HG03159 (cell line): ENCODE measurements at regions not wholly inside any gene's neighbourhood (a gene's known extent, or its start where the extent isn't known, plus 50 kb on each side); places are given as distances from the start of the nearest gene placed in this dataset.

Experiments
- ATAC-seq: cut with Tn5 transposase; IDR thresholded peaks from one replicate; pipeline ENCODE4 v1.9.1; 2021; ENCODE audit warnings: mild to moderate bottlenecking, moderate library complexity; ENCODE audit not compliant: unreplicated experiment

DNA sequence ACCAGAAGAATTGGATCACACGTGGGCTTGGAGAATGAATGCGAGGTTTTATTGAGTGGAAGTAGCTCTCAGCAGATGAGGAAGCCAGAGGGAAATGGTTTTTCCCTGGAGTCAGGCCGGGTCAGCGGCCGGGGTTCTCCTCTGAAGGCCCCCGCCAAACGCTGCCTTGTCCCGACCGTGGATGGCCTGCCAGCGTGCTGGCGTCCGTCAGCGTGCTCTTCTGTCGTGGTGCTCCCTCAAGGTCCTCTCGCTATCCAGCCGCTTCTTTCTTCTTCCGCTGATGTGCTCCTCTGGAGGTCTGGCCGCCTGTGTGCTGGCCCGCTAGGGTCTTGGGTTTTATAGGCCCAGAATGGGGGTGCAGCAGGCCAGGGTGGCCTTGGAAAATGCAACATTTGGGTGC, 632.2 kb downstream of the TRAM1L1 start:
- ATAC-seq = no peak

DNA sequence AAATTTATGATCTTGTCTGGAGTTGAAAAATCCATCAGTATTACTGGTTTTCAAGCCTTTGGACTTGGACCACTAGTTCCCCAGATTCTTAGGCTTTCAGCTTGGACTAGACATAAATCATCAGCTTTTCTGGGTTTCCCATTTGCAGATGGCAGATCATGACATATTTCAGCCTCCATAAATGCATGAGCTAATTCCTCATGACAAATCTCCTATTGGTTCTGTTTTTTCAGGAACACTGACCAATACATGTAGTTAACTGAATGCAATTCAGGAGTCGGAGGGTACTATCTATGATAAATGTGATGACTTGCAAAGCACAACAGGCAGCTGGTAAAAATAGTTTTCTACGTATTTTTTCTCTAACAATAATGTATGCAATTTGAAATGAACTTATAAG, 635.6 kb downstream of the TRAM1L1 start:
- ATAC-seq = no peak

DNA sequence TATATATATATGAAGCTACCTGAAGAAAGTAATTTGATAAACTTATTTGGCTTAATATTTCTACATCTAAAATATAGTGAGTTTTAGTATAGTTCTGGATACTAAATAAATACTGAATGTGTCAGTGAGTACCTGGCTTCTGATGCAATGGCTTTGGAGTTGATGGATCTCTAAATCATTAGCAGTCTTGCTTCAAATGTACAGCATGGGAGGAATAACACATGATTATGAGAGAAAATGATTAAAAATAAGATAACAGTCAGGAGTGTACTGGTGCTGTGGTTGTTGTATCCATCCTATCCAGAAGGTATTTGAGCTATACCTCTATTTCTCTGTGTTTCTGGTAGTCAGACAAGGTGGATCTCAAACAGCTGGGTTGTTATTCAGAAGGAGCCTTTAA, 641.3 kb downstream of the TRAM1L1 start:
- ATAC-seq = no peak

DNA sequence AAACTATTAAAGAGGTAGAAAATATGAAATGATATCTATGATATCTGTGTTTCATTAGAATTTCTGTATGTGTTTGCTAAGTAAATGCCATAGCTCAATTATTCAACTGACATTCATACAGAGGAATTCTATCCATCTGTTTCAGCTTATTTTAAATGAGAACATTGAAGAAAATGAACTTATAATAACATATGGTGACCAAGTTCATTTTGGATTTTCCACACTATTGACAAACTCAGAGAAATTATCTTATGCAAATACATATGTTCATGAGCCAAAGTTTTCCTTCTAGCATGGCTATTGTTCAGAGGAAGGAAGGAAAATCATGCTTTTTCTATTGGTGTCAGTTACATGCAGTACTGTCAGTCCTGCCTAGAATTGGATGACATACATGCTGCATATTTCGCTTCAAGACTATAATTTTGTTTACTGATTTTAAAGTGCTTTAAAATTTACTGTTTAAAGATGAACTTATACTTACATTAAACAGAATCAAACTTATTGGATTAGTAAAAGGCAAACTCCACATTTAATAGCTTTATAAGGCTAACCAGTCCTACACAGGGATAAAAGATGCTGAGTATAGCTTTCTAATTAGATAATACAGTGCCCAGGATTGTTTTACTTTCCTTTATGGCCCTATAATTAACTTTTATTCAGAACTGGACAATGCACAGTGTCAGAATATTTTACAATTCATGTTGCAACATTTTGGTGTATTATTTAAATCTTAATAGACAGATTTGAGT, 646.2 kb downstream of the TRAM1L1 start:
- no peak for ATAC-seq

DNA sequence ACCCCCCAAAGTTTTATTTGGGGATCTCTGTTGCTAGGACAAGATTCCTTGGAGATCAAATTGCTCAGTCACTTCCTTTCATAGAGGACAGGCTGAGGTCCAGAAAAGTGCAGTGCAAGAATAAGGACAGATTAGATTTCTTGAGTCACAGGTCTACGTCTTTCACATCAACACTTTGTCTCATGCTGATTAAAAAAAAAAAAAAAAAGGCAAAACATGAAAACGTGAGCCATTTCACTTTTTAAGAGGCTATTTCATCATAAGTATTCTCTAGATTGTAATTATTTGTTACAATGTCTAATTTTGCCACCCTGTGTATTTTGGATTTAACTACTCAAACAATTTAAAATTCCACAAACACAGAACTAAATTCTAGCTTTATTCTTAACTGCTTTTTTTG, 647.0 kb downstream of the TRAM1L1 start:
- no peak for ATAC-seq

DNA sequence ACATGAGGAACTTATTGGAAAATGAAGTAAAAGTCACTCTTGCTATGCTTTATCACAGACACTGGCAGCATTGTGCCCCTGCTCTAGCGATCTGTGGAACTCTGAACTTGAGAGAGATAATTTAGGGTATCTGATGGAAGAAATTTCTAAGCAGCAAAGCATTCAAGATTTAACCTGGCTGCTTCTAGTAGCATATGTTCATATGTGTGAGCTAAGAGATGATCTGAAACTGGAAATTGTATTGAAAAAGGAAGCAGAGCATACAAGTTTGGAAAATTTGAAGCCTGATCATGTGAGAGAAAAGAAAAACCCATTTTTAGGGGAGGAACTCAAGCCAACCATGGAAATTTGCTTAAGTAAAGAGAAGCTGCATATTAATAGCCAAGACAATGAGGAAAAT, 657.7 kb downstream of the TRAM1L1 start:
- ATAC-seq = no peak

DNA sequence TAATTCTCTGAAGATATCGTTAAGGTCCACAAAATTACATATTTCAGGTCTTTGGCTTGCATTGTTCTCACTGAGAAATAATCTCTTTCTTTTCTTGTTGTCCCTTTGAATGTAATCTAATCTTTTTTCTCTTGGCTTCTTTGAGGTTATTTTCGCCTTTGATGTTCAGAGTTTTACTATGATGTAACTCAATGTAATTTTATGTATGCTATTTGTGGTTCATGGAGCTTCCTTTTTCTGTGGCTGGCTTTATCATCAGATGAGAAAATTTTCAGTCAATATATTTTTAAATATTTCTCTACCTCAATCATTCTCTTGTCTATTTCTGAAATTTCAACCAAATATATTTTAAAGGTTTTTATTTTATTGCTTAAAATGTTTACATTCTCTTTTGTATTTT, 672.2 kb downstream of the TRAM1L1 start:
- ATAC-seq = no peak

DNA sequence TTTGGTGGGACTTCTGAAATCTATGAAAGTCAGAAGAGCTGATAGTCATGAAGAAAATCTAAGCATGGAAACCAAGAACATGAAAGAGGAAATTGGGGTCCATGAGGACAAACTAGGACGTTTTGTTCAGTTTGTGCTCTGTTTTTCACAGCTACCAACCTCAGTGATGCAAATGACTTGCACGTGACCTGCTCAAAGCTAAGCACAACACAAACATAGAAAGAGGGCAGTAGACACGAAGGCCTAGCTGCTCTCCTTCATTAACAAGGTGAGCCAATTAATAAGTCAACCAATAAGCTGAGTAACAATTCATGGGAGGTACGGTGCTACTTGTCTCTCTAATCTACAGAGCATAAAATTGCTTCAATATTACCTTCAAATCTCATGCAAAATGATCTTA, 684.1 kb downstream of the TRAM1L1 start:
- no peak for ATAC-seq

DNA sequence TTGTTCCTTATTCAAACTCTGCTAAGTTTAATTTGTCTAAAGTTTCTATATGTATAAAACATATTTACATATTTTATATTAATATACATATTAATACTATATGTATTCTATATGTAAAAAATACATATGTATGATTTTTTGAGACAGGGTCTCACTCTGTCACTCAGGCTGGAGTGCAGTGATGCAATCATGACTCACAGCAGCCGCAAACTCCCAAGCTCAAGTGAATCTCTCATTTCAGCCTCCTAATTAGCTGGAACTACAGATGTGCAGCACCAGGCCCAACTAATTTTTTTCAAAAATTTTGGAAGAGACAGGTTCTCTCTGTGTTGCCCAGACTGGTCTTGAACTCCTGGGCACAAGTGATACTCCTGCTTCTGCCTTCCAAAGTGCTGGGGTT, 684.9 kb downstream of the TRAM1L1 start:
- no peak for ATAC-seq

DNA sequence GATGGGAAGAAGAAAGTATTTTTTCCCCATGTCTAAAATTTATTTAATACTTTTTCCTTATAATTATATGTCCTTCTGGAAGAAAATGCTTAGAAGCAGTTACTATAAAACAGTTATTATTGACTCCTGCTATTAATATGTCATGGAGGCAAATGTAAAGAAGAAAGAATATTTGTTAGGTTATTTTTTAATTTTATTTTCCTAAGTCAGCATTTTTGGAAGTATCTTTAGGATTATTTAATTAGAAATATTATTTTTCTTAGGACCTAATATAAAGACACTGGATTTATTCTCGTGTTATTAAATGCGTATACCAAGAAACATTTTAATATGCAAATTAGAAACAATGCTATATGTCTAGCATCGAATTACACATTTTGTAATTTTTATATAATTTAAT, 687.7 kb downstream of the TRAM1L1 start:
- no peak for ATAC-seq

DNA sequence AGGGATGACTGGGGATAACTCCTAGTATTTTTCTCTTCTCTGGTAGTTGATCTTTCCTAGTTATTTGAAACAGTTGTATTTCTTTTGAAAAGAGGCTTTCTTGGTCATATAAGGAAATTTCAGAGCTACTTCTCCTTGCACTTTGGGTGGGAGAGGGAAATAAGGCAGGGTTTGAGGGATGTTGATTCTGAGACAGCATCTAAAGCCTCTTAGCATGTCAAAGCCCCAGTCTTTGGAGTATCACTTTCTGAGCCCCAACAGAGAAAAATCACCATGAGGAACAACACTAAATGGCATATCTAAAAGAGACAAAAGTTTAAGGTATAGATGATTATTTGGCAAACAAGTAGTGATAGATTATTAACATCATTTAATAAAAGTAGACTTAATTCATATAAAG, 688.1 kb downstream of the TRAM1L1 start:
- ATAC-seq = no peak

DNA sequence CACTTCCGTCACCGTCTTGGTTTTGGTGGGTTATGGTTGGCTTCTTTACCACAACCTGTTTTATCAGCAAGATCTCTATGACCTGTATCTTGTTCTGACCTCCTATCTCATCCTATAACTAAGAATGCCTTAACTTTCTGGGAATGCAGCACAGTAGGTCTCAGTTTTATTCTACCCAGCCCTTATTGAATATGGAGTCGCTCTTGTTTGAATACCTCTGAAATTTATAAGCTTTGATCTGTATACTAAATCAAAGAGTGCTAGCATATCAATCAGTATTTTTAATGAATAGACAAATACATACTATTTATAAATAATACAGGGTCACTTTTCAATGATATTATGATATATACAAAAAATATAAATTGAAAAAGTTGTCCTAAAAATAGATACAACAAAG, 690.0 kb downstream of the TRAM1L1 start:
- ATAC-seq = no peak

DNA sequence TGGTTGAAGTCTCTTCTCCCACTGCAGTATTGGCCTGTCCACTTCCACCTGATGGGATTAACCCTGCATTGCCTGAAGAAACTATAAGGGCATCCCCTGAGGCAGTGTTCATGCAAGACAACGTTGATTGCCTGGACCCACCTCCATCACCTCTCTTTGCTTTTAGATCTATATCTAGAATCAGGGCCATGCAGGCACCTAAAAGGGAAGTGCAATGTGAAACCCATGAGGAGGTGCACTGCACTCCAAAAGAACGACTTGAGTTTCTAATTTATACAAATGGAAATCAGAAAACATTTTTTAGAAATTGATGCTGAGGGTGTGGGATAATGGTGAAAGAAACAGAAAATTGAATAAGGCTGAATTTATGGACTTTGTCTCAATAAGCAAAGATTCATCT, 694.4 kb downstream of the TRAM1L1 start:
- no peak for ATAC-seq

DNA sequence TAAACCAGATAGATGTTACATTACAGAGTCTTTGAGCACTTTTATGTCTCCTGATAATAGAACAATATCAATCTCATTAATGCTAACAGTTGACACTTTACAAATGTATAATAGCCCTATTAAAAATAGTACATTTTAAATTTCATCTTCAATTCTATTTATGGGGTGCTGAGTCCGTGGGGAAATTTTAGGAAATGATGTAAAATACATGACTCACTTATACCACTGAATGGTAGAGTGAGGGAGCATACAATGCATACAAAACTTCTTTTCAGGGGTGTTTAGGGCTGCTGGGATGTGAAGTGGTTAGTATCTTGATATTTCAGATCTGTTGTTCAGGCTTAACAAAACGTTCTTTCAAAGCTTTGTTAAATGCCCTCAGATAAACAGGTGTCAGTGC, 696.2 kb downstream of the TRAM1L1 start:
- ATAC-seq = no peak

DNA sequence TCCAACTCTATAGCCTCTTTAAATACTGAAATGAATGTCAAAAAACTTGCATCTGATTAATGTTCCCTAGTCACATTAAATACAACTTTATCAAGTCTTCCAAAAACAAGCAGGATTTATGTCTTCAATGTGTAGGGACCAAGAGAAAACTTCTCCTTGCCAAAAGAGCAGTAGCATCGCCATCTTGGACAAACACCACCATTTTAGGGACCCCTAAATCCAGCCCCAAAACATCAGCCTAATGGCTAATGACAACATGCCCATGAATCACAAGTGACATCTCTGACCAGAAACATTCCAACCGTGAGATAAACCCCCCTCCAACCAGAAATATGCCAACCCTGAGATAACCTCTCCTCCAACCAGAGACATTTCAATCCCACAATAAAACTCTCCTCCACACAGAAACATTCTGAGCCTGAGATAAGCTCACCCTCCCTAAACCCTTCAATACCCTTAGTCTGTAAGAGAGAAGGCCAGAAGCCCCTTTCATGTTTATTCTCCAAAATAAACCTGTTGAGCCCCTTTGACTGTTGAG, 697.4 kb downstream of the TRAM1L1 start:
- ATAC-seq = no peak

DNA sequence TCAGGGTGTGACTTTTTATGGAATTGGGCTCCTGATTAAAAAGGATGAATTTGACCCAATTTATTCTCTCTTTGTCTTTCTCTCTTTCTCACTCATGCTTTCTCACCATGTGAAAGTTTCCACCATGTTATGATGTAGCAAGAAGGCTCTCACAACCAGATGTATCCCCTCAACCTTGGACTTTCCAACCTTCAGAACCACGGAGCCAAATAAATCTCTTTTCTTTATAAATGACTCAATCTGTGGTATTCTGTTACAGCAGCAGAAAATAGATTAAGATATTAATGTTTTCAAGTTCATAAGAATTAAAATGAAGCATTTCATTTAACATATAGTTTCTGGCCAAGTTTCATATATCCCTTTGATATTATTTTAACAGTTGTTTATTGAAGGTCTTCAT, 698.5 kb downstream of the TRAM1L1 start:
- no peak for ATAC-seq

DNA sequence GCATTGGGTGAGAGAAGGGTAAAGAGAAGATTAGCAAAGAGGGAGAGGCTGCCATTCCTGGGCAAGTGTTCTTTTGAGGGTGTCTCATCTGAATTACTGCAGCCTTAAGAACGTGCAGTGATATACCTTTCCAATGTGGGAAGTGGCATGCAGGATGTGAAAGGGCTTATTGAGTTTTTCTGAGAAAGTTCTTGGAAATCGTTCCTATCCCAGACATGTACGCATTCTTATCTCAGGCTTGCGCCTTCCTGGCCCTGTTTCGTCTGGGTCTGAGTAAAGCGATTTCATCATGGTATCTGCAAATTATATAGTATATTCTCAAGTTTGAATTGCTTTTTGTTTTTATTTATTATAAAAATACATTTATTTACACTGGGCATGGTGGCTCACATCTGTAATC, 699.8 kb downstream of the TRAM1L1 start:
- no peak for ATAC-seq

DNA sequence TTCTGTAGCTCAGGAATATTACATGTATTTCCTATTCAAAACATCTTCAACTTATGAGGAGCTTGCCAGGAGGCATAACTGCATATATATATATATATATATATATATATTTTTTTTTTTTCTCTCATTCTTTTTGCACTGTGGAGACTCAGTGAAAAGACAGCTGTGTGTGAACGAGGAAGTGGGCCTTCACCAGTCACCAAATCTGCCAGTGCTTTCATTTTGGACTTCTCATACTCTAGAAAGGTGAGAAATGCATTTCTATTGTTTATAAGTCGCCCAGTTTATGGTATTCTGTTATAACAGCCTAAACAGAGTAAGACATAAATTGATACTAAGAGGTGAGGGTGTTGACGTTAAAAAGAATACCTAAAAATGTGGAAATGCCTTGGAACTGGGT, 710.6 kb downstream of the TRAM1L1 start:
- no peak for ATAC-seq

DNA sequence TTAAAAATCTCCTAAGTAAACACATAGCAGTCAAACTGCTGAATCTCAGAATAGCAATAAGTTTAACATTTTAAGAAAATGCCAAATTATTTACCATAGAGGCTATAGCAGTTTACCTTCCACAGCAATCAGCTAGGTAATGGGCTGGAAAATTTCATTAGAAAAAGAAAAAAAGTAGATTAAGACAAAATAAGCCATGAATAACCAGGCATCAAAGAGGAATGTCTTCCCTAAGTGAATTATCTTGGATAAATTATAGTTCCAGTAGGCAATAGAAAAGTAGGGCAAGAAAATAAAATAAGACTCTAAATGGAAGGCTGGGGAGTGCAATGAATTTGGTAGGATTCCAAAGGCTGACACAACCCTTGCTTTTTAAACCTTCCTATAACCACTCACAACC, 722.8 kb downstream of the TRAM1L1 start:
- ATAC-seq = no peak

DNA sequence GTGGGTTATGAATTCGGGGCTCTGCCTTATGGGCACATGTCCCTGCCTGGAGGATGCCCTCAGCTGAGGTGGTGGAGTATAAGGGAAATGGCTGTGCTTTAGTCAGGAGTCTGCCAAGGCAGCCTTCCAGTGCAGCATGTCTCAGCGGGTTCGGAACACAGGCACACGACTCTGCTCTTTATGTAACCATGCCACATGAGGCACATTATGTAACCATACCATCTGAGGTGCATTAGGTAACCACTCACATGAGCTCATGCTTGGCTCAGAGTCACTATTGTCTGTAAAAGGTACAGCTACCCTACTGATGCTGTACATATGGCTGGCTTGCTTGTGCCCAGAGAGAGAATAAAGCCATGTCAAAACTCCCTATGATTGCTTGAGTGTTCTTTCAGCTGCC, 723.6 kb downstream of the TRAM1L1 start:
- ATAC-seq = no peak

DNA sequence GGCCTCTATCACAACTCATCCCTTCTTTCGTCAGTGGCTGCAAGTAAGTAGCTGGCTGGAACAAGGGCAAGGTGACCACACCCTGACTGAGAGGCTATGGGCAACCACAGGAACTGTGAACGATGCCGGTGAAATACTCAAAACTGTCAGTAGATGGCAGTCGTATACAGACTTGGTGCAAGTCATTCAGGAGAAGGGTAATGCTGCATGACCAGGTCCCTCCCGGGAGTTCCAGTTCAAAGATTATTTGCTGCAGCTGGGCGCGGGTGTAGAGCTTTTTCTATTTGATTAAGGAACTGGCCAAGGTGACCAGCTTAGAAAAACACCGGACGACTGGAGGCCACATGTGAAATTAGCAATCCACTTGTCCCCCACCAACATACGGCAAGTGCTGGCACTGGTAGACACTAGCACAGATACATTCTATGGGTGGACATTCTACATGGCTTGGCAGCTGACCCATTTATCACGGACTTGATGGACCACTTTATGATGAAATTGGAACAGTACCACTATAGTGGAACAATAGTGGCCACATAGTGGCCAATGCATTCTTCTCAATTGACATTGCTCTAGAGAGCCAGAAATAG, 726.6 kb downstream of the TRAM1L1 start:
- peak; percentile 97 for ATAC-seq

DNA sequence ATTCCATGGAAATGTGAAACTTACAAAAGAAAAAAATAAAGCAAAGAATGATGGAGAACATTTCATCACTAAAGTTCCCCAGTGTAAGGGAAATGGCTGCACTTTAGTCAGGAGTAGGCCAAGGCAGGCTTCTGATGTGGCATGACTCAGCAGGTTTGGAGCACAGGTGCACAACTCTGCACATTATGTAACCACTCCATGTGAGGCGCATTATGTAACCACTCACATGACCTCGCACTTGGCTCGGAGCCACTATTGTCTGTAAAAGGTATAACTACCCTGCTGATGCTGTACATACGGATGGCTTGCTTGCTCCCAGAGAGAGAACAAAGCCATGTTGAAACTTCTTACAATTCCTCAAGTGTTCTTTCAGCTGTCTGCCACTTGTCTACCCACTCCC, 727.6 kb downstream of the TRAM1L1 start:
- ATAC-seq = peak; percentile 31

DNA sequence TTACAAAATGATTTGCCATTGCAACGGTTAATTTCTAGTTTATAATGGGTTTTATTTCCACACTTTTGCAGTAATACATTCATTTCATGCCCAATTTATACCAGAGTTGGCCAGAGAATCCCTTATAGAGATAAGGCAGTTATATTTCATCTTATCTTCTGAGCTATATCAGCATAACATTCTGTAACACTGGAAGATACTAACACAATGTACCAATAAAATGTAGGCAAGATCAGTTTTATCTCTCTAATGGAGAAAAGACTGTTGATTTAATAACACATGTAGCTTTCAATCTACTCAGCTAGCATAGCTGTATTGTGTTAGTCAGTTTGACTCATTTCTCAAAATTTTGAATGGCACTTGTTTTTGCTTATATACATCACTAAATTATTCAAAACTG, 738.6 kb downstream of the TRAM1L1 start:
- ATAC-seq = no peak
